NT2/D1 (cell line): ENCODE measurements at regions not wholly inside any gene's neighbourhood (a gene's known extent, or its start where the extent isn't known, plus 50 kb on each side); places are given as distances from the start of the nearest gene placed in this dataset.

Experiments
- DNase-seq: peaks from one replicate; pipeline ENCODE4 v3.0.0-alpha.2; 2011; ENCODE audit warnings: low read depth, low spot score
- H3K27me3 ChIP-seq: 2 replicates; pipeline ENCODE4 v1.6.0; 2011; ENCODE audit warnings: mild to moderate bottlenecking; ENCODE audit not compliant: insufficient read length, insufficient read depth
- H3K36me3 ChIP-seq: 2 replicates; pipeline ENCODE4 v1.6.1; 2011; ENCODE audit warnings: mild to moderate bottlenecking, low read length, mixed read lengths; ENCODE audit not compliant: insufficient read depth, insufficient read length
- H3K4me1 ChIP-seq: 2 replicates; pipeline ENCODE4 v1.5.1; 2011; ENCODE audit not compliant: insufficient read depth, insufficient read length
- H3K4me3 ChIP-seq: 2 replicates; pipeline ENCODE4 v1.5.1; 2011; ENCODE audit warnings: low read depth; ENCODE audit not compliant: insufficient read length
- H3K9ac ChIP-seq: 2 replicates; pipeline ENCODE4 v1.6.0; 2011; ENCODE audit warnings: low read depth; ENCODE audit not compliant: insufficient read length
- H3K9me3 ChIP-seq: 2 replicates; pipeline ENCODE4 v1.5.1; 2011; ENCODE audit warnings: mild to moderate bottlenecking, low read length; ENCODE audit not compliant: insufficient read depth
- SUZ12 ChIP-seq: IDR thresholded peaks from 2 replicates; pipeline ENCODE4 v1.6.1; 2011; ENCODE audit not compliant: insufficient read length, insufficient read depth; ENCODE audit errors: extremely low read depth
- YY1 ChIP-seq: IDR thresholded peaks from 2 replicates; pipeline ENCODE4 v1.6.1; 2011; ENCODE audit not compliant: insufficient read length, insufficient read depth
- ZNF274 ChIP-seq: IDR thresholded peaks from 2 replicates; pipeline ENCODE4 v1.6.1; 2011; ENCODE audit warnings: mild to moderate bottlenecking, low read depth, low read length

GRCh38 chr18:30245766-30246455, 796.6 kb downstream of the DSC3 start:
- no peak for TF ChIP-seq ZNF274
- TF ChIP-seq SUZ12 = no peak
- no peak for TF ChIP-seq YY1
- H3K9ac ChIP-seq = no peak overlapping the region
- H3K27me3 ChIP-seq = no peaks in the 10 kb centered on the region
- no peak overlapping the region for H3K4me3 ChIP-seq
- H3K4me1 ChIP-seq = no peaks in the 10 kb centered on the region
- H3K36me3 ChIP-seq = no peaks in the 10 kb centered on the region
- H3K9me3 ChIP-seq = no peaks in the 10 kb centered on the region
- no peak for DNase-seq

- no peak for DNase-seq
- Histone ChIP-seq H3K27me3 (no peaks in the 10 kb centered on the region), H3K36me3 (no peaks in the 10 kb centered on the region), H3K4me3 (no peak overlapping the region), H3K9me3 (no peaks in the 10 kb centered on the region), H3K9ac (no peak overlapping the region), H3K4me1 (no peaks in the 10 kb centered on the region)
- TF ChIP-seq ZNF274 (no peak), YY1 (no peak), SUZ12 (no peak)
These were observed 807.8 kb downstream of the DSC3 start for GRCh38 chr18:30234755-30235154.

- Histone ChIP-seq H3K27me3 (no peaks in the 10 kb centered on the region), H3K36me3 (no peaks in the 10 kb centered on the region), H3K4me3 (no peak overlapping the region), H3K9ac (no peak overlapping the region), H3K4me1 (no peaks in the 10 kb centered on the region), H3K9me3 (no peaks in the 10 kb centered on the region; the same call in 1 of the 2 replicates)
- no peak for DNase-seq
- TF ChIP-seq SUZ12 (no peak), YY1 (no peak), ZNF274 (no peak)
These were observed 831.4 kb downstream of the DSC3 start for GRCh38 chr18:30211112-30211511.

GRCh38 chr18:30208546-30208945, 834.0 kb downstream of the DSC3 start:
- H3K27me3 ChIP-seq = no peaks in the 10 kb centered on the region
- no peak overlapping the region for H3K9ac ChIP-seq
- H3K9me3 ChIP-seq = no peaks in the 10 kb centered on the region; the same call in 1 of the 2 replicates
- TF ChIP-seq YY1 = no peak
- TF ChIP-seq SUZ12 = no peak
- no peak for TF ChIP-seq ZNF274
- no peak for DNase-seq
- H3K36me3 ChIP-seq = no peaks in the 10 kb centered on the region
- H3K4me3 ChIP-seq = no peak overlapping the region
- no peaks in the 10 kb centered on the region for H3K4me1 ChIP-seq

- DNase-seq = no peak
- Histone ChIP-seq H3K27me3 (no peaks in the 10 kb centered on the region), H3K36me3 (no peaks in the 10 kb centered on the region), H3K4me1 (no peaks in the 10 kb centered on the region), H3K9me3 (no peaks in the 10 kb centered on the region), H3K4me3 (no peak overlapping the region), H3K9ac (no peak overlapping the region)
- no peak for TF ChIP-seq ZNF274
- no peak for TF ChIP-seq SUZ12
- no peak for TF ChIP-seq YY1
These were observed 850.3 kb downstream of the DSC3 start for GRCh38 chr18:30192216-30192615.

GRCh38 chr18:30186245-30186644, 856.3 kb downstream of the DSC3 start:
- Histone ChIP-seq H3K36me3 (no peaks in the 10 kb centered on the region), H3K27me3 (no peaks in the 10 kb centered on the region), H3K9ac (no peak overlapping the region), H3K9me3 (no peaks in the 10 kb centered on the region), H3K4me1 (no peaks in the 10 kb centered on the region), H3K4me3 (no peak overlapping the region)
- TF ChIP-seq SUZ12 = no peak
- no peak for TF ChIP-seq ZNF274
- no peak for TF ChIP-seq YY1
- DNase-seq = no peak

- Histone ChIP-seq H3K4me1 (no peaks in the 10 kb centered on the region), H3K27me3 (no peaks in the 10 kb centered on the region), H3K36me3 (no peaks in the 10 kb centered on the region), H3K4me3 (no peak overlapping the region), H3K9ac (no peak overlapping the region), H3K9me3 (no peaks in the 10 kb centered on the region; the same call in 1 of the 2 replicates)
- DNase-seq = no peak
- TF ChIP-seq SUZ12 (no peak), YY1 (no peak), ZNF274 (no peak)
These were observed 865.5 kb downstream of the DSC3 start for GRCh38 chr18:30177056-30177455.
